ENCODE measurements at regions not wholly inside any gene's neighbourhood (a gene's known extent, or its start where the extent isn't known, plus 50 kb on each side); places are given as distances from the start of the nearest gene placed in this dataset.

DNA sequence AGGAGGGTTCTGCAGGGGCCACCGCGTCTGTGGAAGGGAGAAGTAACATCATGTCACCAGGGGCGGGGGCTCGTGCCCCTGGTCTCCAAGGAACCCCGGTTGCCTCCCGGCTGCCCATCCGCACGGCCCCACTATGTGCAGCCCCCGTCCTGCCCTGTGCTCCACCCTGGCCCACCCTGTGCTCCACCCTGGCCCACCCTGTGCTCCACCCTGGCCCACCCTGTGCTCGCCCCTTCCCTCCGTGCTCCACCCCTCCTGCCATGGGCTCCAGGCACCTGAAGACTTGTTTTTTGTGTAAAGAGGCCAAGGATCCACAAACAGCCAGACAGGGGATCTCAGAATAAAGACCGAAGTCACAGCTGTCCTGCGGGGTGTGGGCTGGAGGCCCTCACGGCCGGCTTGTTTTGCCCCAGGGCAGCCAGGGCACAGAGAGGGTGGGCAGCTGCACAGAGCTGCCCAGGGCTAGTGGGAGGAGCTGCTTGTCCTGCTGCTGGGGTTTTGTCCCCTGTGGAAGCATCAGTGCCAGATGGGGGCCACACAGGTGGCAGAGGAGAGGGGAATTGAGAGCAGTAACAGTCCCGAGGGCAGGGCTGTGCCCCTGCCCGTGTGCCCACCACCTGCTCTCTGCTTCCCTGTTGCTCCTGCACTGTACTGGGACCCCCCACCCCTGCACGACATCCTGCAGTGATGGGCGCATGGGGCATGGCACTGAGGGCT, 147.0 kb upstream of the CIBAR2 start:
- TF ChIP-seq POLR2A (IDR thresholded peaks at IDR 0.05), result no peak
- TF ChIP-seq, protein P1, sequence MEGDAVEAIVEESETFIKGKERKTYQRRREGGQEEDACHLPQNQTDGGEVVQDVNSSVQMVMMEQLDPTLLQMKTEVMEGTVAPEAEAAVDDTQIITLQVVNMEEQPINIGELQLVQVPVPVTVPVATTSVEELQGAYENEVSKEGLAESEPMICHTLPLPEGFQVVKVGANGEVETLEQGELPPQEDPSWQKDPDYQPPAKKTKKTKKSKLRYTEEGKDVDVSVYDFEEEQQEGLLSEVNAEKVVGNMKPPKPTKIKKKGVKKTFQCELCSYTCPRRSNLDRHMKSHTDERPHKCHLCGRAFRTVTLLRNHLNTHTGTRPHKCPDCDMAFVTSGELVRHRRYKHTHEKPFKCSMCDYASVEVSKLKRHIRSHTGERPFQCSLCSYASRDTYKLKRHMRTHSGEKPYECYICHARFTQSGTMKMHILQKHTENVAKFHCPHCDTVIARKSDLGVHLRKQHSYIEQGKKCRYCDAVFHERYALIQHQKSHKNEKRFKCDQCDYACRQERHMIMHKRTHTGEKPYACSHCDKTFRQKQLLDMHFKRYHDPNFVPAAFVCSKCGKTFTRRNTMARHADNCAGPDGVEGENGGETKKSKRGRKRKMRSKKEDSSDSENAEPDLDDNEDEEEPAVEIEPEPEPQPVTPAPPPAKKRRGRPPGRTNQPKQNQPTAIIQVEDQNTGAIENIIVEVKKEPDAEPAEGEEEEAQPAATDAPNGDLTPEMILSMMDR (IDR thresholded peaks at IDR 0.05), result no peak
